ENCODE measurements at regions not wholly inside any gene's neighbourhood (a gene's known extent, or its start where the extent isn't known, plus 50 kb on each side); places are given as distances from the start of the nearest gene placed in this dataset.

- Histone ChIP-seq H3K27ac (no peak overlapping the region), H3K36me3 (no peaks in the 10 kb centered on the region), H3K4me3 (no peak overlapping the region), H3K4me1 (no peaks in the 10 kb centered on the region), H3K9me3 (no peaks in the 10 kb centered on the region), H3K27me3 (no peaks in the 10 kb centered on the region)
- no peak for DNase-seq
- TF ChIP-seq, protein P1, sequence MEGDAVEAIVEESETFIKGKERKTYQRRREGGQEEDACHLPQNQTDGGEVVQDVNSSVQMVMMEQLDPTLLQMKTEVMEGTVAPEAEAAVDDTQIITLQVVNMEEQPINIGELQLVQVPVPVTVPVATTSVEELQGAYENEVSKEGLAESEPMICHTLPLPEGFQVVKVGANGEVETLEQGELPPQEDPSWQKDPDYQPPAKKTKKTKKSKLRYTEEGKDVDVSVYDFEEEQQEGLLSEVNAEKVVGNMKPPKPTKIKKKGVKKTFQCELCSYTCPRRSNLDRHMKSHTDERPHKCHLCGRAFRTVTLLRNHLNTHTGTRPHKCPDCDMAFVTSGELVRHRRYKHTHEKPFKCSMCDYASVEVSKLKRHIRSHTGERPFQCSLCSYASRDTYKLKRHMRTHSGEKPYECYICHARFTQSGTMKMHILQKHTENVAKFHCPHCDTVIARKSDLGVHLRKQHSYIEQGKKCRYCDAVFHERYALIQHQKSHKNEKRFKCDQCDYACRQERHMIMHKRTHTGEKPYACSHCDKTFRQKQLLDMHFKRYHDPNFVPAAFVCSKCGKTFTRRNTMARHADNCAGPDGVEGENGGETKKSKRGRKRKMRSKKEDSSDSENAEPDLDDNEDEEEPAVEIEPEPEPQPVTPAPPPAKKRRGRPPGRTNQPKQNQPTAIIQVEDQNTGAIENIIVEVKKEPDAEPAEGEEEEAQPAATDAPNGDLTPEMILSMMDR (IDR thresholded peaks at IDR 0.05) = no peak
- TF ChIP-seq POLR2A (IDR thresholded peaks at IDR 0.05) = no peak
Measured at GRCh38 chr4:157713342-157713741, 459.5 kb downstream of the GASK1B start.

- DNase-seq = no peak
- H3K4me3 ChIP-seq = no peak overlapping the region
- no peaks in the 10 kb centered on the region for H3K36me3 ChIP-seq
- TF ChIP-seq, protein P1 (IDR thresholded peaks at IDR 0.05) = no peak
- no peak for TF ChIP-seq POLR2A (IDR thresholded peaks at IDR 0.05)
- no peaks in the 10 kb centered on the region for H3K27me3 ChIP-seq
- no peaks in the 10 kb centered on the region for H3K9me3 ChIP-seq
- H3K27ac ChIP-seq = no peak overlapping the region
- no peaks in the 10 kb centered on the region for H3K4me1 ChIP-seq
Measured at GRCh38 chr4:157706155-157706554, 466.7 kb downstream of the GASK1B start.

DNA sequence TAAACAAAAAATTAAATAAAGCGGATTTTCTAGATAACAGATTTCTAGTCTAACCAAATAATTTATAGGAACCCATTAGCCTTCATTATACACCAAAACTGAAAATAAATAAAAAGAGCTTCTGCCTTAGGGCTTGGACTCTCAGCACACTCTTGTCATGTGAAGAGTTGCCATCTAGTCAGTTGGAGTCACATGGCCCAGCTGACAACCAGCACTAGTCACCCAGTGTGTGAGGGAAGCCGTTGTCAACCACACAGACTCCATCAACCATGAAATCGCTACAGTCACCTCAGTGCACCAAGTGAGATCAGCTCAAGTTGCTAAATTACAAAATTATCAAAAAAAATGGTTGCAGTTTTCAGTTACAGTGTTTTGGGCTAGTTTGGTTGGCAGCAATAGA lies 470.0 kb downstream of the GASK1B start:
- DNase-seq = no peak
- no peaks in the 10 kb centered on the region for H3K36me3 ChIP-seq
- H3K27ac ChIP-seq = no peak overlapping the region
- H3K4me1 ChIP-seq = no peaks in the 10 kb centered on the region
- TF ChIP-seq, protein P1 (IDR thresholded peaks at IDR 0.05) = no peak
- TF ChIP-seq POLR2A (IDR thresholded peaks at IDR 0.05) = no peak
- no peaks in the 10 kb centered on the region for H3K27me3 ChIP-seq
- no peak overlapping the region for H3K4me3 ChIP-seq
- H3K9me3 ChIP-seq = no peaks in the 10 kb centered on the region

DNA sequence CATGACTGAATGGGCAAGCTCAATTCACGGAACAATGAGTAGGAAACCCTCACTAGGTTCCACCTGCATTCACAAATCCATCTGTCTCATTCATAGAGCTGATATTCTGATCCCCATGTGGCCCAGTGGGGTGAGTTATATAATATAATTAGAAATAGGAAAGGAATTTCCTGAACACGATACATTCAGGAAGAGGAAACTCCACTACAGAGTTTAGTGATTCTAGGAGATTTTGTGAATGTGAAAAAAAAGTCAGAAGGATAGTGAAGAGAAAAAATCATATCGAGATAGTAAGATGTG lies 471.2 kb downstream of the GASK1B start:
- TF ChIP-seq, protein P1 (IDR thresholded peaks at IDR 0.05) = no peak
- TF ChIP-seq POLR2A (IDR thresholded peaks at IDR 0.05) = no peak
- no peaks in the 10 kb centered on the region for H3K9me3 ChIP-seq
- H3K27ac ChIP-seq = no peak overlapping the region
- H3K4me1 ChIP-seq = no peaks in the 10 kb centered on the region
- H3K27me3 ChIP-seq = no peaks in the 10 kb centered on the region
- H3K4me3 ChIP-seq = no peak overlapping the region
- no peak for DNase-seq
- no peaks in the 10 kb centered on the region for H3K36me3 ChIP-seq

GRCh38 chr4:157700898-157701694 lies 471.7 kb downstream of the GASK1B start:
- Histone ChIP-seq H3K27ac (no peak overlapping the region), H3K27me3 (no peaks in the 10 kb centered on the region), H3K4me3 (no peak overlapping the region), H3K4me1 (no peaks in the 10 kb centered on the region), H3K36me3 (no peaks in the 10 kb centered on the region), H3K9me3 (no peaks in the 10 kb centered on the region)
- no peak for DNase-seq
- TF ChIP-seq, protein P1 (IDR thresholded peaks at IDR 0.05) = no peak
- TF ChIP-seq POLR2A (IDR thresholded peaks at IDR 0.05) = no peak

GRCh38 chr4:157689476-157689875 lies 468.9 kb downstream of the GRIA2 start:
- H3K36me3 ChIP-seq = no peaks in the 10 kb centered on the region
- no peak for TF ChIP-seq POLR2A (IDR thresholded peaks at IDR 0.05)
- TF ChIP-seq, protein P1 (IDR thresholded peaks at IDR 0.05) = no peak
- no peaks in the 10 kb centered on the region for H3K27me3 ChIP-seq
- H3K4me1 ChIP-seq = no peaks in the 10 kb centered on the region
- H3K27ac ChIP-seq = no peak overlapping the region
- DNase-seq = no peak
- H3K4me3 ChIP-seq = no peak overlapping the region
- no peaks in the 10 kb centered on the region for H3K9me3 ChIP-seq
